GM23338 (cell line): ENCODE measurements at regions not wholly inside any gene's neighbourhood (a gene's known extent, or its start where the extent isn't known, plus 50 kb on each side); places are given as distances from the start of the nearest gene placed in this dataset.

ENCODE experiments used
- CREB1 ChIP-seq: fragments of 250-450 bp; sonication (Bioruptor Pico); IDR thresholded peaks from 2 replicates; pipeline ENCODE4 v1.5.0; 2020; ENCODE audit warnings: low read depth, mild to moderate bottlenecking, moderate library complexity
- CTCF ChIP-seq, 2 experiments: fragments of 200-600 bp in 1 of 2; sonication (generic) in 1 of 2; conservative IDR thresholded peaks; 2 replicates each; pipeline versions ENCODE4 v1.5.1 to v1.6.1; 2016 to 2017; ENCODE audit warnings: antibody characterized with exemption in 2 of 2, low read depth in 2 of 2, mild to moderate bottlenecking in 2 of 2, moderate library complexity in 1 of 2
- ETS1 ChIP-seq: IDR thresholded peaks from 2 replicates; pipeline ENCODE4 v1.6.1; 2016; ENCODE audit warnings: antibody characterized with exemption
- EZH2 ChIP-seq: fragments of 200-600 bp; sonication (generic); IDR thresholded peaks from one replicate; pipeline ENCODE4 v1.8.0; 2017; ENCODE audit warnings: antibody characterized with exemption, mild to moderate bottlenecking, low read depth; ENCODE audit not compliant: unreplicated experiment
- EZH2phosphoT487 ChIP-seq: fragments of 200-600 bp; sonication (generic); IDR thresholded peaks from one replicate; pipeline ENCODE4 v1.8.1; 2018; ENCODE audit warnings: antibody characterized with exemption; ENCODE audit not compliant: unreplicated experiment
- JUNB ChIP-seq: IDR thresholded peaks from one replicate; pipeline ENCODE4 v1.6.1; 2016; ENCODE audit warnings: antibody characterized with exemption; ENCODE audit not compliant: unreplicated experiment
- POLR2AphosphoS5 ChIP-seq: IDR thresholded peaks from 2 replicates; pipeline ENCODE4 v1.6.1; 2016; ENCODE audit warnings: antibody characterized with exemption, low read depth
- ZNF331 ChIP-seq: fragments of 250-450 bp; sonication (Bioruptor Pico); IDR thresholded peaks from 2 replicates; pipeline ENCODE4 v1.5.0; 2020; ENCODE audit warnings: low read depth, mild to moderate bottlenecking, moderate library complexity

- no peak for TF ChIP-seq CTCF (conservative IDR thresholded peaks at IDR 0.05; ENCODE audit: low read depth in 2 of 2)
- no peak for TF ChIP-seq CREB1
- no peak for TF ChIP-seq EZH2phosphoT487
- no peak for TF ChIP-seq EZH2
- TF ChIP-seq POLR2AphosphoS5: no peak
- no peak for TF ChIP-seq ZNF331 (CRISPR knock-in tag)
- TF ChIP-seq ETS1: no peak
- no peak for TF ChIP-seq JUNB
Measured at GRCh38 chr14:98904677-98905076, 367.3 kb downstream of the BCL11B start.
